ENCODE measurements at regions not wholly inside any gene's neighbourhood (a gene's known extent, or its start where the extent isn't known, plus 50 kb on each side); places are given as distances from the start of the nearest gene placed in this dataset.

GRCh38 chr10:4012848-4013247 is 227.8 kb upstream of the KLF6 start:
- H3K4me1 Mint-ChIP-seq (ENCODE audit: low read depth) = no peaks in the 10 kb centered on the region
- peaks cover 6% of the 10 kb centered on the region for H3K9me3 Mint-ChIP-seq (ENCODE audit: low read depth)
- no peak for TF ChIP-seq CTCF (IDR thresholded peaks at IDR 0.05)
- no peak overlapping the region for H3K4me3 Mint-ChIP-seq (ENCODE audit: unreplicated experiment)
- no peak for DNase-seq (ENCODE audit: low spot score)
- no peaks in the 10 kb centered on the region for H3K27me3 Mint-ChIP-seq (ENCODE audit: low read depth)
- H3K27ac Mint-ChIP-seq (ENCODE audit: unreplicated experiment) = no peak overlapping the region
- no peaks in the 10 kb centered on the region for H3K36me3 Mint-ChIP-seq (ENCODE audit: low read depth)

DNA sequence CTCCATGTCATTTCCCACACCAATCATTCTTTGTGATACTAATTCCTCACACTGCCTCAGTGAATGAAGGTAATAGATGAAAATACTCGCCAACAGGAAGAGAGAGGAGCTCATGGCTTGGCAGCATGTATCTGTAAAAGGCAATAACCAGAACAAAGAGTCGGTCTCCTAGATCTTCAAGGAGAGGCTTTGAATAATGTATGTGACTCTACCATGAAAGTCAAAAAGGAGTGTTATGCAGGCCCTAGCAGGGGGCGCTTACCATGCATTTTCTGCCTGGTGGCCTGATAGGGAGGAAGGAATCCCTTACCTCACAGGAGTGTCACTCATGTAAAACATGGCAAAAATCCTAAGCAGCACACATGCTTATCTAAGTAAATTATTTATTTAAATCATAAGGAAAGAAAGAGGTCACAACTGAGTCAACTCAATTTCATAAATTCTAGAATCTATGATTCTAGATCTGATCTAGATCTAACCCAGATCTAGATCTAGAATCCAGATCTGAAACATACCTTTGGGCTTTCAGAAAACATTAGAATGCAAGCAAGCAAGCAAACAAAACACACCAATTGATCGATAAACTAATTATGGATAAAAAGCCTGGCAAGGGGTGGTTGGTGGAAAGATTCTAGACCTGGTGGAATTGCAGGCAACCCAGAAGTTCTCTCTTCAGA is 226.3 kb upstream of the KLF6 start:
- Mint-ChIP-seq H3K4me1 (ENCODE audit: low read depth) (no peaks in the 10 kb centered on the region), H3K9me3 (ENCODE audit: low read depth) (peaks cover 6% of the 10 kb centered on the region), H3K4me3 (ENCODE audit: unreplicated experiment) (no peak overlapping the region), H3K27ac (ENCODE audit: unreplicated experiment) (no peak overlapping the region), H3K27me3 (ENCODE audit: low read depth) (no peaks in the 10 kb centered on the region), H3K36me3 (ENCODE audit: low read depth) (no peaks in the 10 kb centered on the region)
- no peak for TF ChIP-seq CTCF (IDR thresholded peaks at IDR 0.05)
- DNase-seq (ENCODE audit: low spot score) = no peak

DNA sequence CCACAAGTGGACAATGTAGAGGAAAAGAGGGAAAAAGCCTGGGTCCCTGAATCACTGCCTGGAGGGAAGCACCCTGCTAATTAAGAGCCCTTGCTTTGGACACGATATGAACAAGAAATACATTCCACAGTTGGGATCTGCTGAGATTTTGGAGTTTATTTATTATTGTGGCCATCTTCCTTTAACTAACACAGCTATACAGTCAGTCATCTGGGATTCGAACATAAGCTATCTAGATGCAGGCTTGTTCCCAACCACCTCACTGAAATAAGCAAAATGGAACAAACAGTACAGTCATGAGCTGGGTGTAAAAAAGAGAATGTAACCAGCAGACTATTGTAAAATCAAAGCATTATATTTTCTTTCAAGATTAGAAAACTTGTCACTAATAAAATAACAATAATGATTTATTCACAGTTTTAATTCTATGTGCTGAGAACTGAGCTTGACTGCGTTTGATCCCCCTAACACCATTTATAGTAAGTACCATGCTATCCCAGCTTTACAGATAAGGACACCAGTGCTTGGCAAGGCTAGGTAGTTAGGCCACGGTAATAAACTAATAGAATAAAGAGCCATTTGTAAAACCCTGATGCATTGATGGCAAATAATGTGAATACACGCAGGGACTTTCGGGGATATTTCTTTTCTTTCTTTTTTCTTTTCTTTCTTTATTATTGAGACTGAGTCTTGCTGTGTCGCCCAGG is 223.8 kb upstream of the KLF6 start:
- no peak for DNase-seq (ENCODE audit: low spot score)
- Mint-ChIP-seq H3K36me3 (ENCODE audit: low read depth) (no peaks in the 10 kb centered on the region), H3K9me3 (ENCODE audit: low read depth) (peaks cover 6% of the 10 kb centered on the region), H3K27me3 (ENCODE audit: low read depth) (no peaks in the 10 kb centered on the region), H3K4me1 (ENCODE audit: low read depth) (no peaks in the 10 kb centered on the region), H3K27ac (ENCODE audit: unreplicated experiment) (no peak overlapping the region), H3K4me3 (ENCODE audit: unreplicated experiment) (no peak overlapping the region)
- TF ChIP-seq CTCF (IDR thresholded peaks at IDR 0.05) = no peak

GRCh38 chr10:4007771-4008170 is 222.8 kb upstream of the KLF6 start:
- Mint-ChIP-seq H3K27me3 (ENCODE audit: low read depth) (no peaks in the 10 kb centered on the region), H3K36me3 (ENCODE audit: low read depth) (no peaks in the 10 kb centered on the region), H3K9me3 (ENCODE audit: low read depth) (peaks cover 6% of the 10 kb centered on the region), H3K4me1 (ENCODE audit: low read depth) (no peaks in the 10 kb centered on the region), H3K4me3 (ENCODE audit: unreplicated experiment) (no peak overlapping the region), H3K27ac (ENCODE audit: unreplicated experiment) (no peak overlapping the region)
- DNase-seq (ENCODE audit: low spot score) = no peak
- no peak for TF ChIP-seq CTCF (IDR thresholded peaks at IDR 0.05)

DNA sequence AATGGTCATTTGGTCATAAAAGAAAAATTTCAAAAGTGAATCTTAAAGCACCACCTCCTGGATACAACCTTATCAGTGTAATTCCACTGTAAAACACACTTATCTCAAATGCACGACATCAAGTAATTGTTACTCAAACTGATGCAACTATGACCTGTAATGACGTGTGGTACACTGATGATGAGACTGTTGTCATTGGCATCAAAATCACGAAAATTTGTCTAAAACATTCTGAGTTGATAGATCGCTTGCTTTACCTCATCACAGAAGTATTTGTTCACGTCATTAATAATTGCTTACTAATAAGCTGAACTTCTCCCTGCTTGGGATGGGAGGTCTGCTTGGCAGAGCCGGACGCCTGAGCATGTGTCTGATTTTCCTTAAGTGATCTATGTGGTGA is 221.8 kb upstream of the KLF6 start:
- Mint-ChIP-seq H3K4me1 (ENCODE audit: low read depth) (peaks cover 9% of the 10 kb centered on the region), H3K36me3 (ENCODE audit: low read depth) (no peaks in the 10 kb centered on the region), H3K9me3 (ENCODE audit: low read depth) (peaks cover 6% of the 10 kb centered on the region), H3K4me3 (ENCODE audit: unreplicated experiment) (no peak overlapping the region), H3K27me3 (ENCODE audit: low read depth) (no peaks in the 10 kb centered on the region), H3K27ac (ENCODE audit: unreplicated experiment) (no peak overlapping the region)
- TF ChIP-seq CTCF (IDR thresholded peaks at IDR 0.05) = no peak
- no peak for DNase-seq (ENCODE audit: low spot score)

Data from chondrocyte (in vitro differentiated cells).